ENCODE measurements at regions not wholly inside any gene's neighbourhood (a gene's known extent, or its start where the extent isn't known, plus 50 kb on each side); places are given as distances from the start of the nearest gene placed in this dataset.
"Not testable (repeated sequence)": the region's sequence is repeated elsewhere in the genome, so short reads cannot be mapped to it uniquely, and the experiment has no call there.

- no peak for DNase-seq (ENCODE audit: low read depth in 4 of 4, low spot score in 3 of 4)
Measured at GRCh38 chr4:158122501-158122900, 50.3 kb downstream of the GASK1B start.

- peak; percentile 11 to 35 (median 24) for DNase-seq (ENCODE audit: low read depth in 4 of 4, low spot score in 3 of 4)
Measured at GRCh38 chr4:158121161-158121579, 51.7 kb downstream of the GASK1B start.

- DNase-seq (ENCODE audit: low read depth in 4 of 4, low spot score in 3 of 4) = peak; percentile 43 to 59 (median 54)
Measured at GRCh38 chr4:158120645-158121151, 52.1 kb downstream of the GASK1B start.

GRCh38 chr4:158112611-158113010, 60.2 kb downstream of the GASK1B start:
- no peak for DNase-seq (ENCODE audit: low read depth in 4 of 4, low spot score in 3 of 4)

- no peak for DNase-seq (ENCODE audit: low read depth in 4 of 4, low spot score in 3 of 4)
Measured at GRCh38 chr4:158111241-158111640, 61.6 kb downstream of the GASK1B start.

GRCh38 chr4:158102904-158103303, 69.9 kb downstream of the GASK1B start:
- DNase-seq (ENCODE audit: low read depth in 4 of 4, low spot score in 3 of 4) = no peak

GRCh38 chr4:158099686-158100085, 73.1 kb downstream of the GASK1B start:
- no peak for DNase-seq (ENCODE audit: low read depth in 4 of 4, low spot score in 3 of 4)

GRCh38 chr4:158098802-158099201, 74.0 kb downstream of the GASK1B start:
- no peak for DNase-seq (ENCODE audit: low read depth in 4 of 4, low spot score in 3 of 4)

- DNase-seq (ENCODE audit: low read depth in 4 of 4, low spot score in 3 of 4) = no peak
Measured at GRCh38 chr4:158094413-158095134, 78.3 kb downstream of the GASK1B start.

- DNase-seq (ENCODE audit: low read depth in 4 of 4, low spot score in 3 of 4) = peak; percentile 16 to 42 (median 28)
Measured at GRCh38 chr4:158090323-158090722, 82.5 kb downstream of the GASK1B start.

GRCh38 chr4:158089897-158090296, 82.9 kb downstream of the GASK1B start:
- not testable (repeated sequence) for DNase-seq (ENCODE audit: low read depth in 4 of 4, low spot score in 3 of 4)

- no peak for DNase-seq (ENCODE audit: low read depth in 4 of 4, low spot score in 3 of 4)
Measured at GRCh38 chr4:158080354-158080753, 92.5 kb downstream of the GASK1B start.

- no peak for DNase-seq (ENCODE audit: low read depth in 4 of 4, low spot score in 3 of 4)
Measured at GRCh38 chr4:158079661-158080060, 93.2 kb downstream of the GASK1B start.

- no peak for DNase-seq (ENCODE audit: low read depth in 4 of 4, low spot score in 3 of 4)
Measured at GRCh38 chr4:158077835-158078234, 95.0 kb downstream of the GASK1B start.

GRCh38 chr4:158074851-158075250, 98.0 kb downstream of the GASK1B start:
- DNase-seq (ENCODE audit: low read depth in 4 of 4, low spot score in 3 of 4) = no peak

GRCh38 chr4:158071931-158072330, 100.9 kb downstream of the GASK1B start:
- no peak for DNase-seq (ENCODE audit: low read depth in 4 of 4, low spot score in 3 of 4)

GRCh38 chr4:158068068-158068467, 104.8 kb downstream of the GASK1B start:
- DNase-seq (ENCODE audit: low read depth in 4 of 4, low spot score in 3 of 4) = no peak

GRCh38 chr4:158067646-158068045, 105.2 kb downstream of the GASK1B start:
- DNase-seq (ENCODE audit: low read depth in 4 of 4, low spot score in 3 of 4) = no peak

GRCh38 chr4:158065603-158066002, 107.2 kb downstream of the GASK1B start:
- no peak for DNase-seq (ENCODE audit: low read depth in 4 of 4, low spot score in 3 of 4)

- DNase-seq (ENCODE audit: low read depth in 4 of 4, low spot score in 3 of 4) = no peak
Measured at GRCh38 chr4:158065176-158065575, 107.6 kb downstream of the GASK1B start.

- no peak for DNase-seq (ENCODE audit: low read depth in 4 of 4, low spot score in 3 of 4)
Measured at GRCh38 chr4:158056689-158057245, 116.1 kb downstream of the GASK1B start.

- no peak for DNase-seq (ENCODE audit: low read depth in 4 of 4, low spot score in 3 of 4)
Measured at GRCh38 chr4:158055668-158056067, 117.2 kb downstream of the GASK1B start.
